K562 (cell line): ENCODE measurements at regions not wholly inside any gene's neighbourhood (a gene's known extent, or its start where the extent isn't known, plus 50 kb on each side); places are given as distances from the start of the nearest gene placed in this dataset.

ENCODE experiments used
- ATAC-seq: fragments of 200-7000 bp; cut with Tn5 transposase; 3 replicates; pipeline ENCODE4 v1.9.1; 2020; ENCODE audit warnings: moderate library complexity
- BruUV-seq: library from RNA; stranded (reverse); fragments of 400-500 nt; replicated peaks from 2 replicates; lab custom pipeline; 2021; lab: Mats Ljungman, UMichigan
- CTCF ChIA-PET: fragments of 300-600 bp; formaldehyde crosslinking; extraction: SDS; loops from one replicate; lab custom pipeline; 2021; ENCODE audit warnings: low intra/inter-chr PET ratio; lab: Yijun Ruan, JAX
- POLR2A ChIA-PET: fragments of 300-600, 350-650 bp; sonication (Branson Sonifier 250); formaldehyde crosslinking; extraction: SDS; loops from one replicate; lab custom pipeline; 2021; ENCODE audit warnings: antibody characterized with exemption, inconsistent platforms; lab: Yijun Ruan, JAX
- DNase-seq, 4 experiments: peaks; one replicate each; pipeline versions ENCODE4 v3.0.0 to v3.0.0-alpha.2; 2011 to 2018; ENCODE audit warnings: low spot score in 3 of 4, mixed read lengths in 3 of 4; ENCODE audit errors: extremely low read depth in 1 of 4
- FAIRE-seq: peaks from 2 replicates; lab custom pipeline; 2011; peaks lifted over from hg19 to GRCh38; lab: Jason Lieb, UNC
- H2AFZ ChIP-seq: 2 replicates; pipeline ENCODE4 v1.6.0; 2011; ENCODE audit warnings: low read depth, low read length, control low read depth, inconsistent platforms
- H3K27ac ChIP-seq: fragments of 200-600 bp; 3 replicates; pipeline ENCODE4 v1.8.0; 2011; ENCODE audit warnings: low read depth, mild to moderate bottlenecking, control low read depth, inconsistent platforms, low read length, moderate library complexity, mixed read lengths; ENCODE audit errors: extremely low read depth
- H3K27me3 ChIP-seq, 2 experiments: fragments of 300-600 bp in 1 of 2; 2 replicates in 1 of 2; 3 replicates in 1 of 2; pipeline versions ENCODE4 v1.6.0 to v1.8.0; 2011; ENCODE audit warnings: inconsistent platforms in 2 of 2, low read length in 2 of 2, mild to moderate bottlenecking in 1 of 2, mixed read lengths in 1 of 2, moderate library complexity in 1 of 2; ENCODE audit not compliant: control insufficient read depth in 2 of 2, insufficient read depth in 2 of 2
- H3K36me3 ChIP-seq: fragments of 300-600 bp; 3 replicates; pipeline ENCODE4 v1.8.0; 2011; ENCODE audit warnings: mild to moderate bottlenecking, low read length, inconsistent platforms; ENCODE audit not compliant: control insufficient read depth, insufficient read depth
- H3K4me1 ChIP-seq, 2 experiments: fragments of 200-600 bp in 1 of 2; replicated peaks in 1 of 2; 2 replicates in 1 of 2; 3 replicates in 1 of 2; pipeline versions ENCODE4 v1.5.1 to v1.8.0; 2011; ENCODE audit warnings: inconsistent platforms in 2 of 2, low read length in 2 of 2, mild to moderate bottlenecking in 1 of 2, mixed read lengths in 1 of 2, moderate library complexity in 1 of 2; ENCODE audit not compliant: control insufficient read depth in 2 of 2, insufficient read depth in 2 of 2
- H3K4me2 ChIP-seq: 2 replicates; pipeline ENCODE4 v1.6.1; 2011; ENCODE audit warnings: low read length, control low read depth, inconsistent platforms, mixed read lengths; ENCODE audit not compliant: insufficient read depth
- H3K4me3 ChIP-seq: fragments of 200-600 bp; sonication (generic), shearing (Covaris generic); 2 replicates; pipeline ENCODE4 v1.5.1; 2016; ENCODE audit warnings: control low read depth, inconsistent platforms
- H3K79me2 ChIP-seq: fragments of 200-600 bp; 3 replicates; pipeline ENCODE4 v1.8.0; 2011; ENCODE audit warnings: low read length, inconsistent platforms; ENCODE audit not compliant: control insufficient read depth, insufficient read depth
- H3K9ac ChIP-seq, 2 experiments: 2 replicates each; pipeline versions ENCODE4 v1.6.0 to v1.6.1; 2011; ENCODE audit warnings: low read depth in 2 of 2, low read length in 2 of 2, control low read depth in 1 of 2, inconsistent platforms in 1 of 2, mild to moderate bottlenecking in 1 of 2, mixed read lengths in 1 of 2; ENCODE audit not compliant: insufficient read depth in 1 of 2
- H3K9me1 ChIP-seq: one replicate; pipeline ENCODE4 v1.6.0; 2011; ENCODE audit warnings: inconsistent platforms, mild to moderate bottlenecking, low read length, moderate library complexity; ENCODE audit not compliant: control insufficient read depth, insufficient read depth
- H3K9me3 ChIP-seq: replicated peaks from 2 replicates; pipeline ENCODE4 v1.5.1; 2011; ENCODE audit warnings: low read depth, low read length, inconsistent platforms; ENCODE audit not compliant: control insufficient read depth, insufficient read depth
- H4K20me1 ChIP-seq: replicated peaks from 2 replicates; pipeline ENCODE4 v1.6.1; 2011; ENCODE audit warnings: low read length, inconsistent platforms, mixed read lengths; ENCODE audit not compliant: control insufficient read depth, insufficient read depth
- ARID2 ChIP-seq: fragments of 450-650 bp; IDR thresholded peaks from 2 replicates; pipeline ENCODE4 v1.6.1; 2017; ENCODE audit warnings: antibody characterized with exemption, mild to moderate bottlenecking
- BRCA1 ChIP-seq, 2 experiments: fragments of 450-650 bp in 1 of 2; sonication (generic) in 1 of 2; formaldehyde crosslinking in 1 of 2; IDR thresholded peaks; 2 replicates each; pipeline versions ENCODE4 v1.5.0 to v1.6.1; 2017 to 2020; ENCODE audit warnings: mild to moderate bottlenecking in 1 of 2, missing genetic modification reagents in 1 of 2
- CBX2 ChIP-seq: fragments of 200-600 bp; sonication (generic); IDR thresholded peaks from one replicate; pipeline ENCODE4 v1.6.1; 2012; ENCODE audit warnings: mild to moderate bottlenecking, low read length, inconsistent platforms; ENCODE audit not compliant: insufficient read depth, poor library complexity, severe bottlenecking
- JUNB ChIP-seq: fragments of 450-650 bp; formaldehyde crosslinking; conservative IDR thresholded peaks from 2 replicates; pipeline ENCODE4 v1.4.0; 2020; ENCODE audit warnings: mild to moderate bottlenecking
- PML ChIP-seq: IDR thresholded peaks from 2 replicates; pipeline ENCODE4 v1.6.1; 2012; ENCODE audit warnings: low read length, inconsistent platforms
- POLR2G ChIP-seq: fragments of 200-400 bp; formaldehyde crosslinking; IDR thresholded peaks from 2 replicates; pipeline ENCODE4 v1.6.1; 2017; ENCODE audit warnings: low read depth, mild to moderate bottlenecking, antibody characterized with exemption, low read length, moderate library complexity
- SETDB1 ChIP-seq: IDR thresholded peaks from one replicate; pipeline ENCODE4 v1.6.1; 2012; ENCODE audit warnings: low read length, control low read depth, inconsistent platforms
- SP2 ChIP-seq: IDR thresholded peaks from 2 replicates; pipeline ENCODE4 v1.6.1; 2011; ENCODE audit warnings: mild to moderate bottlenecking, low read depth, low read length, moderate library complexity; ENCODE audit not compliant: poor library complexity, severe bottlenecking; ENCODE audit errors: extremely low read depth
- U2AF2 ChIP-seq: fragments of 200-400 bp; formaldehyde crosslinking; optimal IDR thresholded peaks from 2 replicates; pipeline ENCODE3; 2017; ENCODE audit warnings: low read depth, mild to moderate bottlenecking, low read length
- ZNF174 ChIP-seq: fragments of 250-450 bp; sonication (Bioruptor Pico); IDR thresholded peaks from 2 replicates; pipeline ENCODE4 v1.4.0; 2020; ENCODE audit warnings: mild to moderate bottlenecking
- WGBS: fragments of 100-300 bp; shearing (Covaris generic); methylation state at CpG from one replicate; pipeline ENCODE4 v1.1.6; 2016; ENCODE audit warnings: low coverage, mixed read lengths; ENCODE audit not compliant: insufficient coverage; ENCODE audit errors: missing lambda C conversion rate; 5-methylcytosine and 5-hydroxymethylcytosine counted together
- in situ Hi-C: fragments of 300-500 bp; cut with MboI; formaldehyde crosslinking; loops from 4 replicates; pipeline ENCODE4 v1.15.0; 2018; ENCODE audit warnings: inconsistent platforms, mixed read lengths
- intact Hi-C: fragments of 100-400 bp; cut with micrococcal nuclease; formaldehyde crosslinking; loops from 2 replicates; pipeline ENCODE4 v1.14.2; 2022
- TF ChIP-seq, protein P1 (sequence below), 2 experiments: fragments of 200-800 bp in 1 of 2; sonication (Bioruptor generic) in 1 of 2; sonication (generic) in 1 of 2; formaldehyde crosslinking in 1 of 2; IDR thresholded peaks in 1 of 2; conservative IDR thresholded peaks in 1 of 2; 2 replicates each; pipeline versions ENCODE4 v1.5.0 to v1.6.1; 2016 to 2020; ENCODE audit warnings: missing compliant biosample characterization in 1 of 2, missing genetic modification characterization in 1 of 2, missing genetic modification reagents in 1 of 2
- TF ChIP-seq, protein P2 (sequence below): sonication (generic); formaldehyde crosslinking; IDR thresholded peaks from 2 replicates; pipeline ENCODE4 v1.8.0; 2022; ENCODE audit warnings: missing genetic modification reagents, mild to moderate bottlenecking, moderate library complexity, borderline replicate concordance

DNA sequence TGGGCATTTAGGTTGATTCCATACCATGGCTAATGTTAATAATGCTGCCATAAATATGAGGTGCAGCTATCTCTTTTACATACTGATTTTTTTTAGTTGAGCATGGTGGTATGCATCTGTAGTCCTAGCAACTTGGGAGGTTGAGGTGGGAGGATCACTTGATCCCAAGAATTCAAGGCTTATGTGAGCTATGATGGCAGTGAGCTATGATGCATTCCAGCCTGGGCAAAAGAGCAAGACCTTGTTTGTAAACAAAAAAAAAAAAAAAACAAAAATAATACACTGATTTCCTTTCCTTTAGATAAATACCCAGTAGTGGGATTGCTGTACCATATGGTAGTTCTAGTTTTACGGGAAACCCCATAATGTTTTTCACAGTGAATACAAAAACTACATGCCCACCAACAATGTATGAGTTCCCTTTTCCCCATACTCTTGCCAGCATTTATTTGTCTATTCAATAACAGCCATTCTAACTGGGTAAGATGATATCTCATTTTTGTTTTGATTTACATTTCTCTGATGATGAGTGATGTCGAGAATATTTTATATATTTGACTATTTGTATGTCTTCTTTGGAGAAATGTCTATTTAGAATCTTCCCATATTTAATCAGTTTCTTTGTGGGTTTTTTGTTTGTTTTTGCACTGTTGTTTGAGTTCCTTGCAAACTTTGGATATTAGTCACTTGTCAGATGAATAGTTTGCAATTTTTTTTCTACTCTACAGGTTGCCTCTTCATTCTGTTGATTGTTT, 281.0 kb upstream of the KYNU start:
- in situ Hi-C loops (no loop called here), intact Hi-C loops (no loop called here)
- Histone ChIP-seq H2AFZ (no peak overlapping the region), H3K9me3 (no peaks in the 10 kb centered on the region), H4K20me1 (no peaks in the 10 kb centered on the region), H3K4me1 (no peaks in the 10 kb centered on the region), H3K9me1 (no peaks in the 10 kb centered on the region), H3K4me3 (no peak overlapping the region), H3K4me2 (no peak overlapping the region), H3K36me3 (no peaks in the 10 kb centered on the region), H3K27me3 (no peaks in the 10 kb centered on the region), H3K79me2 (no peaks in the 10 kb centered on the region), H3K9ac (no peak overlapping the region), H3K27ac (no peak overlapping the region)
- ChIA-PET POLR2A (no interaction called here), CTCF (no interaction called here)
- 0% methylated on average over 2 of the region's 2 CpGs for WGBS
- TF ChIP-seq ZNF174 (CRISPR knock-in tag) (no peak), SP2 (no peak), POLR2G (no peak), ARID2 (no peak), SETDB1 (no peak), JUNB (CRISPR knock-in tag) (no peak), CBX2 (no peak), U2AF2 (no peak), BRCA1 (IDR thresholded peaks at IDR 0.05) (no peak), BRCA1 (CRISPR knock-in tag; IDR thresholded peaks at IDR 0.05) (no peak), PML (no peak)
- TF ChIP-seq, protein P1, sequence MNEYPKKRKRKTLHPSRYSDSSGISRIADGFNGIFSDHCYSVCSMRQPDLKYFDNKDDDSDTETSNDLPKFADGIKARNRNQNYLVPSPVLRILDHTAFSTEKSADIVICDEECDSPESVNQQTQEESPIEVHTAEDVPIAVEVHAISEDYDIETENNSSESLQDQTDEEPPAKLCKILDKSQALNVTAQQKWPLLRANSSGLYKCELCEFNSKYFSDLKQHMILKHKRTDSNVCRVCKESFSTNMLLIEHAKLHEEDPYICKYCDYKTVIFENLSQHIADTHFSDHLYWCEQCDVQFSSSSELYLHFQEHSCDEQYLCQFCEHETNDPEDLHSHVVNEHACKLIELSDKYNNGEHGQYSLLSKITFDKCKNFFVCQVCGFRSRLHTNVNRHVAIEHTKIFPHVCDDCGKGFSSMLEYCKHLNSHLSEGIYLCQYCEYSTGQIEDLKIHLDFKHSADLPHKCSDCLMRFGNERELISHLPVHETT (CRISPR knock-in tag; conservative IDR thresholded peaks at IDR 0.05 in 1 of 2, IDR thresholded peaks at IDR 0.05 in 1 of 2), result no peak
- TF ChIP-seq, protein P2, sequence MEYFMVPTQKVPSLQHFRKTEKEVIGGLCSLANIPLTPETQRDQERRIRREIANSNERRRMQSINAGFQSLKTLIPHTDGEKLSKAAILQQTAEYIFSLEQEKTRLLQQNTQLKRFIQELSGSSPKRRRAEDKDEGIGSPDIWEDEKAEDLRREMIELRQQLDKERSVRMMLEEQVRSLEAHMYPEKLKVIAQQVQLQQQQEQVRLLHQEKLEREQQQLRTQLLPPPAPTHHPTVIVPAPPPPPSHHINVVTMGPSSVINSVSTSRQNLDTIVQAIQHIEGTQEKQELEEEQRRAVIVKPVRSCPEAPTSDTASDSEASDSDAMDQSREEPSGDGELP (CRISPR knock-in tag), result no peak
- FAIRE-seq (no peak), DNase-seq (no peak), ATAC-seq (no peak)
- BruUV-seq, result no TSS peak
